GM19351 (cell line): ENCODE measurements at regions not wholly inside any gene's neighbourhood (a gene's known extent, or its start where the extent isn't known, plus 50 kb on each side); places are given as distances from the start of the nearest gene placed in this dataset.

Experiments
- ATAC-seq: cut with Tn5 transposase; IDR thresholded peaks from one replicate; pipeline ENCODE4 v1.9.1; 2021; ENCODE audit warnings: mild to moderate bottlenecking, moderate library complexity; ENCODE audit not compliant: unreplicated experiment

DNA sequence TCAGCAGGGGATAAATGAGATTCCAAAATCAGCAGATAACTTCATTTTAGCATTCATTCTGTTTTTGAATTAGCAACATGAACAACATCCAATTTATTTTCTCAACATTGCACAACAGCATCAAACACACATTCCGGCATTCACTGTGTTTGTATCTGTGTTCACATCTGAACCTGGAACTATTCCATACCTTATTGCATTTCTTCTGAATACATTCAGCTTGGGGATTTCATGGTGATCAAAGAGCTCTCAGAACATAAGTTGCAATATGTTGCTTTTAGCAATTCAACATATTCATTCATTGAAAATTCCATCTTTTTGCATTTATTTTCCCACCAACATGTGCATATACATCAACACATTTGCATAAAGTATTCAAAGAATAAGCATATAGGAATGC is 1431.7 kb upstream of the PIK3C3 start:
- ATAC-seq, result no peak

DNA sequence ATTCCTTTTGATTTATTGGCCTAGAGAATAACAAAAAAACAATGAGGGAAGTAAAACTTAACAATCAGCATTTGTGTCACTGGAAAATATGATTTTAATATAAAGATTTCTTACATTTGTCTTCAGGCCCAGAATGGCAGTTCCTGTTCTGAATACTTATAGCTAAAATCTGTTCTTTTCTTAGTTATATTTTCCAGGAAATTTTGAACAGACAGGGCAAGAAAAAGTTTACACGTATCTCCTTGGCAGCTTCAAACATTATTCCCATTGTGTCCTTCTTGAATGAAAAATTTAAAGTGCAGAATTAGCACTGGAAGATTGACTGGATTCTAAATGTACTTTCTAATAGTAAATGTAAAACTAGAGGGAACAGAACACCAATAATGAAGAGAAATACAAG is 1454.0 kb upstream of the PIK3C3 start:
- ATAC-seq, result no peak

DNA sequence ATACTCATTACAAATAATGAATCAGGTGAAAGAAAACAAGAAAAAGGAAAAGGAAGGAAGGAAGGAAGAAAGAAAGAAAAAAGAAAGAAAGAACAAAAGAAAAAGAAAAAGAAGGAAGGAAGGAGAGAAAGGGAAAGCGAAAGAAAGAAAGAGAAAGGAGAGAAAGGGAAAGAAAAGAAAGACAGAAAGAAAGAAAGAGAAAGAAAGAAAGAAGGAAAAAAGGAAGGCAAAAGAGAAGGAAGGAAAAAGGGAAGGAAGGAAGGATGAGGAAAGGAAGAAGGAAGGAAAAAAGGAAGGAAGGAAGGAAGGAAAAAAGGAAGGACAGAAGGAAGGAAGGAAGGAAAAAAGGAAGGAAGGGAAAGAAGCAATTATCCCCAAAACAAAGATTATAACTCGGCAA is 1460.4 kb upstream of the PIK3C3 start:
- no peak for ATAC-seq

DNA sequence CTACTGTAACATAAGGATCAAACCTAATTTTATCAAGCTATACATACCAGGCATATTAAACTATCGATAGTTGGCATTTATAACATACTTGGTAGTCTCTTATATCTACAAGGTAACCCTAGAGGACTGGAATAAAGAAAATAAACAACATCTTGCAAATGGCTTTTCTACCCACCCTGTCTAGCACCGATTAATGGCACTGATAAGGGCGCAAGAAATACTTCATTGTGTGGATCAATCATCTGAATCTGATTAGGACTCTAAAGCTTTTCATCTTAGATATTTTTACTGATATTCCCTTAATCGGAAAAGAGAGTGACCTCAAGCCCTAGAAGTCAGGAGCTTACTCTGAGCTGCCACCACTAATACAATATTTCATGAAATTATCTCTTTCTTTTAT is 1461.7 kb upstream of the PIK3C3 start:
- no peak for ATAC-seq

DNA sequence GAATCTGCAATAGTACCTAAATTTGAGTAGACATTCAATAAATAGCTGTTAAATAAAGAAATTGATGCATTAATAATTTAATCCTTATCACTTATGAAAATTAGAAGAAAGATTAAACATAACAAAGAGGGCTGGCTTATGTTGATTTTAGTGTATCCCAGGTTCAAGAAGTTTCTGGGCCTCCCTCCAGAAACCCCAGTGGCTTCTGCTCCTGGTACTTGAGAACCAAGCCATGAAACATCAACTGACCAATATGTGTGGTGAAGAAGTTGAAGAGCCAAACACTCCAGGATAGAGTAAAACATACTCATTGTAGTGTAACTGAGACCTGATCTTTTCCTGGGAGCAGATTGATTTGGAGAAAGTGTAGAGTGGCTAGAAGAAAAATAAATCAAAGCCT is 1465.7 kb upstream of the PIK3C3 start:
- no peak for ATAC-seq

DNA sequence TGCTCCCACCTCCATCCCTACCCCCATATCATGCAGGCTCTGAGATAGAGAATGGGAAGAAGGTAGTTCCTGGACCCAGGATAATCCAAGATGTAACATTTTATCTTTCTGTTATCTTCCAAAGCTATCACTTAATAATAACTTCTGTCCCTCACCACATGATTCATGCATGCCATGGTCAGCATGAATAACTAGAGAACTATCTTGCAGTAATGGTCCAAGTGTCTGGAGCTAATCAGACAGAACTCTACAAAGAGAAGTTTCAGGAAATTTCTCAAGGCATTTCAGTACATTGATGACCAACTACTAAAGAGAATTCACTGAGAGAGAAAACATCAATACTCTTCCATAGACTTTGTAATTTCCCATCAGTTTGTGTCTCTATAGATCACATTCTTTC is 1469.7 kb upstream of the PIK3C3 start:
- no peak for ATAC-seq

DNA sequence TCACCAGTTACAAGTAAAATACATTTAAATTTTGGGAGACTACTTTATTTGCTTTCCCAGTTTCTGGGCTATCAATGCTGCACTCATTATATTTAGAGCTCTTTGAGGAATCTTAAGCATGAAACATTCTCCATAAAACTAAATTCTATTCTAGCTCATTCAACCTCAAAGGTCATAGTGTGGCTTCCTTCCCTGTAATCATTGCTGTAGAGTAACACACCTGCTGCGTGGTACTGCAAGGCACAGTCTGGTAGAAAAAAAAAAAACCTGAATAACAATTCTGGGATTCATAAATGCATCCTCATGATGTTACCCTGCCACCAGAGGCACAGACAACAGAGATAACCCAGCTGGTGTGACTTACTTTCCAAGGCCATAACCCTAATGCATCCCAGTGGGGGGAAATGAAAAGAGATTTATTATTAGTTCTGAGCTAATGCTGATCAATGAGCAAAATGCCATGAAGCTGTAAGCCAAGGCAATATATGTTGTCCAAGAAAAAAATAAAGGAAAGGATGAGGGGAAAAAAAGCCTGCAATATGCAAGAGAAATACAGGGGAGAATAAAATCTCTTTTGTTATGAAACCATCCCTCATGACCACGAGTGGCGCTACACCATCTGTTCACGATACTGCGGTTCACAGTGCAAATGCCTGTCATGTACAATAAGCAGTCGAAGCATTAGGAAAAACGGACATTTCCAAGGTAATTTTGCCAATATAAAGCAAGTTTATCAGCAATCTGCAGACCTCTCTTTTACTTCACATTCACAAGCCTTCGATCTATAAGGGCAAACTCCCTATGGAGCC is 1481.6 kb upstream of the PIK3C3 start:
- ATAC-seq, result no peak

DNA sequence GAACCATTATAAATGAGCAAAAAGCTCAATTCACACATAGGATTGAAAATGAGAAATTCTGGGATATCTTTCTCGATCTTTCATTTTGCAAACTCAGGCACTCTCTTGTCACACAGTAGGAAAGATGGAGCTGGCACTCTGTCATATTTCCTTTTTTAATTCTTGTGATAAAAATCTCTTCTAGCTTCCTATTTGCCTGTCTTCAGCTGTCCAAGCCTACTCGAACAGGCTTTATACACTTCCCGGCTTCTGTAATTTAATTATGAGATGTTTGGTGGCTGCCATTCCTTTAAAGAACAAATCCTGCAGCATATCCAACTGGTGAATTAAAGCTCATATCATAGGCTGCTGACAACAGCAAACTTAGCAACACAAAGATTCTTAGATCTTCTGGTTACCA is 1484.3 kb upstream of the PIK3C3 start:
- no peak for ATAC-seq

DNA sequence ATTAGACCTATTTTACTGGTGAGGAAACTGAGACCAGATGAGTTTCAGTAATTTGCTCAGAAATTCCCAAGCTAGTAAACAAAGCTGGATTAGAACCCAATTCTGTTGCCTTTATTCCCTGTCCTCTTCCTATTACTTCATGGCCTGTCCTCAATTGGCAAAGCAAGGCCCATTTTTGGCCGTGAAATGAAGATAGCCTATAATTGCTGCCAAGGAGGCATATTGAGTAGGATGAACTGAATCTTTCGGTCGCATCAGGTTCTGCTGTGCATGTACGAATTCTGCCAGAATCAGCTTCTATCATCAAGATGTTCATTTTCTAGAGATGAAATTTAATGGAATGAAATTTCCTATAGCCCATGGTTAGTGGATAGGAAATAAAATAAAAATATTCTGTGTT is 1485.2 kb upstream of the PIK3C3 start:
- ATAC-seq, result no peak

DNA sequence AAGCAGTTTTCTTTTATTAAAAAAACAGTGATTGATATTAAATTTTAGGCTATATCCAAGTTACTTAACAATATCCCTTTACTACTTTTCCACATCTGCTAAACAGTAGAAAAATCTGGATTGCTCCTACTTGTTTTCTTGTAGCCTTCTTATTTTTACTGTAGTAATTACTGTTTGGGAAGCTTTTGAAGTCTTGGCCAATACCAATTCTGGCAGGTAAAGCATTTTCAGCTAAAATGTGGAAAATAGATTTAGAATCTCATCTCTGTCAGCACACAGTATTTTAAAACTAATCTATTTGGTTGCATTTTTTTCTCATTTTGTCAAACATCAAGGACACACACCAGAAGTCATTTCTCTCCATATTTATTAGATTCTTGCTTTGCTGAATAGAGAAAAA is 1485.7 kb upstream of the PIK3C3 start:
- ATAC-seq, result no peak

DNA sequence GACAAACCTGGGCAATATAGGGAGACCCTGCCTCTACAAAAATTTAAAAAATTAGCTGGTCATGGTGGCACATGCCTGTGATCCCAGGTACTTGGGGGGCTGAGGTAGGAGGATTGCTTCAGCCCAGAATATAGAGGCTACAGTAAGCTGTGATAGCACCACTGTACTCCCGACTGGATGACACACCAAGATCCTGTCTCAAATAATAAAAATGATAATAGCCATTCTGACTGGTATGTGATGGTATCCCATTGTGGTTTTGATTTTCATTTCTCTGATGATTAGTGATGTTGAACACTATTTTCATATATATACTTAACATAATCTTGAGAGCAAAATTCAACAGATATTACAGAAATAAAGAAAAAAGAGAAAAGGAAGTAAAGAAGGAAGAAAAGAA is 1491.0 kb upstream of the PIK3C3 start:
- no peak for ATAC-seq

DNA sequence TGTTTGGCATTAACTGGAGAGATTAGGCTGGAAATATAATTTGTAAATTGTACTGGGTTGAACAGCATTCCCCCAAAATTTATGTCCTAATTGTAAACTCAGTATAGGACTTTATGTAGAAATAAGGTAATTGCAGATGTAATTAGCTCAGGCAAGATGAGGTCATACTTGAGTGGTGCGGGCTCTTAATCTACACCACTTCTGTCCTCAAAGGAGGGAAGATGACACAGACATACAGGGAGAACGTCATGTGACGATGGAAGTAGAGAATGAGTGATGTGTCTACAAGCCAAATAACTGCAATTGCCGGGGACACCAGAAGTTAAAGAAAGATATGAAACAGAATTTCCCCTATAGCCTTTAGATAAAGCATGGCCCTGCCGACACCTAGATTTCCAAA is 1501.1 kb upstream of the PIK3C3 start:
- no peak for ATAC-seq

DNA sequence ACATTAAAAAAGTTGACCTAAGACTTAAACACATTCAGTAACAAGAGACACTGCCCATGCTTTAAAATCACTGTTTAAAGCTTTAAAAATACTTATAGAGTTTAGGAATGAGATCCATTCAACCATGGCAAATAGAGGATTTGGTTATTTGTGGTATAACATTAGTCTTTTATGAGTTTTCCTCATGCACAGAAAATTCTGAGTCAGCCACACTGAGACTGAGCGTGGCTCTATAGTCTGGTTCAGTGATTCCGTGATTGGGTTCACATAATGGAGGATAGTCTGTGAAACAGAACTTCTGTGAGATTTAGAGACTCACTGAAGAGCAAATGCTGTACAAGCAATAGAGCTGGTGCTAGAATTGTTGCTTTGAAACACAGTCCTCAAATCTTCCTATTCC is 1502.4 kb upstream of the PIK3C3 start:
- no peak for ATAC-seq

DNA sequence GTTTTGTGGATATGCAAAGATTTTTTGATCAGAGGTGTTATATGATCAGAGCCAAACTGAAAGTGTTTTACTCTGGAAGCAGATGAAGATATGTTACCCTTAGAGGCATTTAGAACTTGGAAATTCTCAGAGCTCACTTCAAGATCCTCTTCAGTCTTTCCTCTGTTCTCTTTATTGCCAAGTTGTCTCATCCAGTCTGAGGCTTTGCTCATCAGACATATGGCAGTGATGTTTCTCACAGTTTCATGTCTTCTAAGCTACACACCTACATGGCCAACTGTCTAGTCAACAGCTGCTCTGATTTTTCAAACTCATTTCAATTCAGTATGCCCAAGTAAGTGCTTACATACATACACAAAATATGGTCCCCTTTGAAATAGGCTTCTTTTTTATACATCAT is 1504.3 kb upstream of the PIK3C3 start:
- ATAC-seq, result no peak

DNA sequence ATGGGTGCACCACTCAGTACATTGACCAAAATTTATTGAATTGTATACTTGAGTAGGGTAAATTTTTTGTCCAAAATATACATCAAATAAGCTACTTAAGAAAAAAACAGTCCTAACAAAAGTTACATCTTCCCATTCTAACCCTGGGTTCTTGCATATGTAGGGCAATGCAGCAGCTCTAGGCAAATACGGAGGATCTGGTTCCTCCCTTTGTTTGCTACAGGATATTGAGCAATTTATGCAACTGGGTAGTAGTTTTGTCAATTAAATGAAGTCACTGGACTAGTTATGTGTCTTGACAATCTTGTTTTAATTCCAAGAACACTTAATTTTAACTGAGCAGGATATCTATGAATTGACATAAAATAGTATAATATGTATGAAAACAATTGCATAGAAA is 1507.2 kb upstream of the PIK3C3 start:
- no peak for ATAC-seq

DNA sequence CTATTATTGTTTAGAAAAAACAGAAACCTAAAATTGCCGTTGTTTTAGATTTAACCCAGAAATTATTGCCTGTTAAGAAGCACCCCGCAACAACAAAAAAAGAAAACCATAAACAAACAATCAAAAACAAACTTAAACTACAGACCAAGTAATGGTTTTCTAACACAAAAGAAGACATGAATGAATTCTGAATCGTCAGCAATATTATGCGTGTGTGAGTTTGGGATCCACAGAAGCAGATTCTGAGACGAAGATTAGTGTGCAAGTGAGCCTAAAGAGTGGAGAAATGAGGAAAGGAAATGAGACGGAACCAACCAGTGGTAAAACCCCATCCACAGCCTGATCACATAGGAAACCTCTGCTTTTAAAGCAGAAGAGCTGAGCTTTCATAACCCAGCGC is 1514.9 kb upstream of the PIK3C3 start:
- no peak for ATAC-seq

DNA sequence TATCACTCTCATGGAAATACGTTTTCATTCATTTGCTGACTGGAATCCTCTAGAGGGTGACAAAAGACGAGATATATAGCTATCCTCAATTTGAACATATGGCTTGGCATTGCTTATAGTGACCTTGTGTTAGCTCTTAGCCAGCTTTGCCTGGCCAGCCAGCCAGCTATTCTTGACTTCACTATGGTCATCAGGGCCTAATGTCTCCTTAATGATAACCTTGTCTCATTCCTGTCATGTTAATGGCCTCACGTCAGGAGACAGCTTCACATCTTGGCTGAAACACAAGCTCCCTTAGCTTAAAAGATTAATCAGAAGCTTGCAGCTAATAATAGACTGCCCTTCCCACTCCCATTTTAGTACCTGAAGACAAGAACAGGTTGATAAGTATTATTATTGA is 1517.5 kb upstream of the PIK3C3 start:
- ATAC-seq, result no peak

DNA sequence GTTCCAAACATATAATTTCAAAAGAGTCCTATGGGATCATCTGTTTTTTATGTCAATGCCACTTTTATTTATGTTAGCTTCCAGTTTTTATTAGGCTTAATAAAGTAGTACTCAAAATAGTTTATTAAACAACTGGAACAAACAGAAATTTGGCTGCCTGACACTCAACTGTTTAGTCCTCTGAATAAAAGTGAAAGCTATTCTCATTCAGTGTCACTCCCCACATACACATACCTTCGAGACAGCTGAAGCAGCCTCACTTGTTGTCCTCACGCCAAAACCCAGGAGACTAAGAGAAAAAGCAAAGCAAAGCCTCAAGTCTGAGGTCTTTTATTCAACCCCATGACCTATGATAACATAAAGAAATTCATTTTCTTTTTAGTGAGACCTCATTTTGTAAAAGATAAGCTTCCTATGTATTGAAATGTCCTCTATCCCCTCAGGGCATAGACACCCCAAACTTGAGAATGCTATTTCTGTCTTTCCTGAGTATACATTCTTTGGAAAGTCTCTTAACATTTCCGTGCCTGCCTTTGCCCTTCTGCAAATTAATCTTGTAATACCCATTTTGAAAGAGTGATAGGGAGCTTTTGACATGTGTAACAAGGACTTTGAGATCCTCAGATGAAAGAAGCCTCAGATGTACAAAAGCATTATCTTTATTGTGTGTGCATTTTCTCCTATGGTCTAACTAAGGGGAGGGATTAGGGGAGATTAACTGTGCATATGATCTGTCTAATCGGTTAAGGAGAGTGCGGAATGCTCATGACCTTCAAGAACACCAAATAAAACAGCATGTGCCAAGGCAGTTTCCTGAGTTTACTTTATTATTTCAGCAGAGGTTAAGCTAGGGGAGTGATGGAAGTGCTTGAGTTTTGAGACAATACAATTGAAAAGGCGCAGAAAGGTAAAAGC is 1523.7 kb upstream of the PIK3C3 start:
- ATAC-seq, result no peak

DNA sequence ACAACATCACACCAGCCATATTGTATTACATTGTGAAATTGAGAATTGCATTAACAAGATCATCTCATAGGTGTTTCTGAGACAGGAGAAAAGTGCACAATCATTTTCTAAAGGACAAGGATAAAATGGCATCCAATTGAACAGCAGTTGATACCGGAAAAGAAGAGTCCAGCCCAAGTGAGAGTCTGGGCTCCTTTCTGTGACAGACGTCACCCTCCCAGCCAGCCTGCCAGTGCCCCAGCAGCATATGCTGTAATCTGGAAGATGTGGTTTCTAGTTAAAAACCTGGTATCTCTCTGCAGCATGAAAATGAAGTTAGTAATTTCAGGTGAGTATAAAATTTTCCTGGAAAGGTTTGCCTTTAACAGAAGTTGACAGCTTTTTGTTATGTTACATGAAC is 1531.7 kb upstream of the PIK3C3 start:
- no peak for ATAC-seq

DNA sequence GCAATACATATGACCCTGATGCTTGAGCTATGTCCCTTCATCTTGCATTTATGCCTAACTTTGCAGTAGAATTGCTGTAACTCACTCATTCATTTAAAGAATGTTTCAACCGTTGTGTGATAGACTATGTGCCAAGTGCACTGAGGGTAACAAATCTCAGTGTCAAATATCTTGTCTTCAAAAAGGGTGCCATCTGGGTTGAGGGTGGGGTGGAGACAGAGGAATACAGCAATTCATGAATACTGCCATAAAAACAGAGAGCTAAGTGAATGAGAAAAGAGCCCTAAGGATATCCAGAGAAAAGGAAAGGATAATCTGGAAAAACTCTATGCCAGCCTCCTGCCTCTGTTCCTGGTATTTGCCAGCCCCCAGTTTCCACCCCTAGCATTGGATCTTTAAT is 1534.4 kb upstream of the PIK3C3 start:
- ATAC-seq, result no peak

DNA sequence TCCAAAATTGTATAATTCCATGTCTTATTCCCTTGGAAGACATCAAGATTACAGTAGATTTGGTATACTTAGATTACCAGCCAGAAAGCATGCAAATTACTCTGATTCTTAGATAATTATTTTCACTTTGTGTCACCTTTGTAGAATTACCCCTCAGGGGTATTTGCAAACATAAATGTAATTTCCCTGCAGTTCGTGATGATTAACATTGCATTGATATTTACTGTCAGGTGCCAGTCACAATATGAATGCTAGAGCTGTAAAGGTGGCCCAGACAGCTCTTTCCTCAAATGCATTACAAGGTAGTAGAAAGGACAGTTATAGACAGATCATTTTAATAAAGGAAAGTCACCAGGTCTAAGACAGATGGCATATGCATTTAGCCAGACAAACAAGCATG is 1537.5 kb upstream of the PIK3C3 start:
- ATAC-seq, result no peak

DNA sequence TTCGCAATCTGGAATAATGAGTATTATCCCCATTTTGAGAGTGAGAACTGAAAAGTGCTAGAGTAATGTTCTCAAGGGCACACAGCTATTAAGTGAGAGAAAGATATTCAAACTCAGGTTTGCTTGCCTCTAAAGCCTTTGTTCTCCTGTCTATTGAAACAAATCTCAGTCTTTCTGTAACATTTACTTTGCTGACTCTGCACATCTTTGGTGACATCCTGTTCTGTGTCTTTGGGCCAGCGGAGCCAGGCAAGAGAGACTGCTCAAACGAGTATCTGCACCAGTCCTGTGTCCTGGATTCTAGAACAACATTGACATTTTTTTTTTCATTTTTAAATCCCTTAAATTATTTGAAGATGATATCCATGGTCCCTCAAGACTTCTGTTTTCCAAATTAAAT is 1539.2 kb upstream of the PIK3C3 start:
- ATAC-seq, result no peak
